DND-41 (cell line): ENCODE measurements at regions not wholly inside any gene's neighbourhood (a gene's known extent, or its start where the extent isn't known, plus 50 kb on each side); places are given as distances from the start of the nearest gene placed in this dataset.

Experiments used
- ATAC-seq: fragments of 200-7000 bp; cut with Tn5 transposase; 3 replicates; pipeline ENCODE4 v1.9.1; 2021; ENCODE audit warnings: low read depth; ENCODE audit not compliant: insufficient read depth
- DNase-seq: peaks from one replicate; pipeline ENCODE4 v3.0.0-alpha.2; 2020
- H2AFZ ChIP-seq: 2 replicates; pipeline ENCODE4 v1.6.0; 2012; ENCODE audit warnings: low read depth, low read length
- H3K27ac ChIP-seq: 2 replicates; pipeline ENCODE4 v1.5.1; 2012; ENCODE audit warnings: low read length, inconsistent platforms
- H3K27me3 ChIP-seq: fragments of 200-600 bp; sonication (generic); 2 replicates; pipeline ENCODE4 v1.6.0; 2012; ENCODE audit warnings: low read length, mild to moderate bottlenecking, inconsistent platforms; ENCODE audit not compliant: insufficient read depth, poor library complexity
- H3K36me3 ChIP-seq: 2 replicates; pipeline ENCODE4 v1.5.1; 2012; ENCODE audit warnings: low read length, inconsistent platforms; ENCODE audit not compliant: insufficient read depth
- H3K4me1 ChIP-seq: 2 replicates; pipeline ENCODE4 v1.5.1; 2012; ENCODE audit warnings: mild to moderate bottlenecking, low read length; ENCODE audit not compliant: insufficient read depth
- H3K4me2 ChIP-seq: 2 replicates; pipeline ENCODE4 v1.6.0; 2012; ENCODE audit warnings: mild to moderate bottlenecking, moderate library complexity, low read length, inconsistent platforms; ENCODE audit not compliant: insufficient read depth
- H3K4me3 ChIP-seq, 2 experiments: fragments of 200-600 bp in 1 of 2; shearing (Covaris generic) in 1 of 2; 2 replicates each; pipeline ENCODE4 v1.5.1; 2012 to 2016; ENCODE audit warnings: inconsistent platforms in 2 of 2, low read length in 2 of 2, mild to moderate bottlenecking in 2 of 2, low read depth in 1 of 2, moderate library complexity in 1 of 2
- H3K79me2 ChIP-seq: 2 replicates; pipeline ENCODE4 v1.6.0; 2012; ENCODE audit warnings: low read length, inconsistent platforms; ENCODE audit not compliant: insufficient read depth
- H3K9ac ChIP-seq: 2 replicates; pipeline ENCODE4 v1.6.0; 2012; ENCODE audit warnings: low read depth, mild to moderate bottlenecking, inconsistent platforms, low read length, moderate library complexity
- H3K9me3 ChIP-seq: 2 replicates; pipeline ENCODE4 v1.5.1; 2012; ENCODE audit warnings: low read length, moderate library complexity, mild to moderate bottlenecking, inconsistent platforms; ENCODE audit not compliant: insufficient read depth, severe bottlenecking
- H4K20me1 ChIP-seq: 2 replicates; pipeline ENCODE4 v1.6.0; 2012; ENCODE audit warnings: low read length; ENCODE audit not compliant: insufficient read depth
- CTCF ChIP-seq: IDR thresholded peaks from 2 replicates; pipeline ENCODE4 v1.5.1; 2012; ENCODE audit warnings: borderline replicate concordance, low read length, moderate library complexity, mild to moderate bottlenecking; ENCODE audit not compliant: poor library complexity, severe bottlenecking; ENCODE audit errors: extremely low read depth
- EZH2 ChIP-seq: IDR thresholded peaks from 3 replicates; pipeline ENCODE4 v1.6.1; 2012; ENCODE audit warnings: borderline replicate concordance, low read depth, mild to moderate bottlenecking, moderate library complexity, low read length, inconsistent platforms; ENCODE audit not compliant: severe bottlenecking

- Histone ChIP-seq H3K4me3 (no peak overlapping the region), H3K4me1 (no peaks in the 10 kb centered on the region), H4K20me1 (no peaks in the 10 kb centered on the region), H3K4me2 (no peak overlapping the region), H3K79me2 (no peaks in the 10 kb centered on the region), H3K9ac (no peak overlapping the region), H3K27ac (no peak overlapping the region), H3K36me3 (no peaks in the 10 kb centered on the region), H3K27me3 (no peaks in the 10 kb centered on the region), H2AFZ (no peak overlapping the region), H3K9me3 (no peaks in the 10 kb centered on the region)
- ATAC-seq (no peak), DNase-seq (no peak)
- TF ChIP-seq CTCF (no peak), EZH2 (no peak)
Measured at GRCh38 chr2:183456177-183456576, 331.9 kb downstream of the NUP35 start.

- no peak overlapping the region for H3K4me2 ChIP-seq
- TF ChIP-seq CTCF (no peak), EZH2 (no peak)
- no peaks in the 10 kb centered on the region for H3K36me3 ChIP-seq
- no peak overlapping the region for H3K9ac ChIP-seq
- ATAC-seq, result no peak
- H3K4me3 ChIP-seq, result no peak overlapping the region
- no peak for DNase-seq
- H4K20me1 ChIP-seq, result no peaks in the 10 kb centered on the region
- no peaks in the 10 kb centered on the region for H3K9me3 ChIP-seq
- no peaks in the 10 kb centered on the region for H3K27me3 ChIP-seq
- no peak overlapping the region for H3K27ac ChIP-seq
- H2AFZ ChIP-seq, result no peak overlapping the region
- H3K4me1 ChIP-seq, result no peaks in the 10 kb centered on the region
- H3K79me2 ChIP-seq, result no peaks in the 10 kb centered on the region
Measured at GRCh38 chr2:183458460-183458859, 334.2 kb downstream of the NUP35 start.

GRCh38 chr2:183459466-183459865 is 335.2 kb downstream of the NUP35 start:
- no peaks in the 10 kb centered on the region for H3K4me1 ChIP-seq
- no peak overlapping the region for H3K9ac ChIP-seq
- no peak for TF ChIP-seq EZH2
- TF ChIP-seq CTCF, result no peak
- no peaks in the 10 kb centered on the region for H3K79me2 ChIP-seq
- no peaks in the 10 kb centered on the region for H3K36me3 ChIP-seq
- H4K20me1 ChIP-seq, result no peaks in the 10 kb centered on the region
- H3K27ac ChIP-seq, result no peak overlapping the region
- ATAC-seq (no peak), DNase-seq (no peak)
- no peak overlapping the region for H3K4me2 ChIP-seq
- no peak overlapping the region for H3K4me3 ChIP-seq
- no peaks in the 10 kb centered on the region for H3K9me3 ChIP-seq
- H2AFZ ChIP-seq, result no peak overlapping the region
- no peaks in the 10 kb centered on the region for H3K27me3 ChIP-seq

GRCh38 chr2:183463821-183464220 is 339.6 kb downstream of the NUP35 start:
- H3K36me3 ChIP-seq, result no peaks in the 10 kb centered on the region
- H3K27me3 ChIP-seq, result no peaks in the 10 kb centered on the region
- no peaks in the 10 kb centered on the region for H3K4me1 ChIP-seq
- H3K4me2 ChIP-seq, result no peak overlapping the region
- no peak overlapping the region for H3K27ac ChIP-seq
- H3K9ac ChIP-seq, result no peak overlapping the region
- H2AFZ ChIP-seq, result no peak overlapping the region
- ATAC-seq (no peak), DNase-seq (no peak)
- H3K4me3 ChIP-seq, result no peak overlapping the region
- no peaks in the 10 kb centered on the region for H3K9me3 ChIP-seq
- TF ChIP-seq EZH2 (no peak), CTCF (no peak)
- no peaks in the 10 kb centered on the region for H4K20me1 ChIP-seq
- H3K79me2 ChIP-seq, result no peaks in the 10 kb centered on the region
